HFF-Myc (cell line): ENCODE measurements at regions not wholly inside any gene's neighbourhood (a gene's known extent, or its start where the extent isn't known, plus 50 kb on each side); places are given as distances from the start of the nearest gene placed in this dataset.

Experiments
- DNase-seq: peaks from one replicate; pipeline ENCODE4 v3.0.0-alpha.2; 2011; ENCODE audit warnings: low read depth; ENCODE audit errors: extremely low read depth
- H3K4me3 ChIP-seq: replicated peaks from 2 replicates; pipeline ENCODE4 v1.5.1; 2011; ENCODE audit warnings: low read depth, mild to moderate bottlenecking, control low read depth, low read length
- CTCF ChIP-seq: IDR thresholded peaks from 2 replicates; pipeline ENCODE4 v1.5.1; 2012; ENCODE audit warnings: mild to moderate bottlenecking, low read depth, low read length, control low read depth; ENCODE audit errors: missing control alignments

GRCh38 chr5:158027806-158028775, 169.1 kb upstream of the CLINT1 start:
- no peak for TF ChIP-seq CTCF
- H3K4me3 ChIP-seq = no peak overlapping the region
- DNase-seq = no peak

GRCh38 chr5:158026304-158027031, 167.5 kb upstream of the CLINT1 start:
- no peak overlapping the region for H3K4me3 ChIP-seq
- TF ChIP-seq CTCF = no peak
- peak; percentile 5 for DNase-seq

GRCh38 chr5:158023266-158023665, 164.3 kb upstream of the CLINT1 start:
- DNase-seq = no peak
- H3K4me3 ChIP-seq = no peak overlapping the region
- no peak for TF ChIP-seq CTCF

GRCh38 chr5:158022837-158023236, 163.9 kb upstream of the CLINT1 start:
- no peak for DNase-seq
- H3K4me3 ChIP-seq = no peak overlapping the region
- TF ChIP-seq CTCF = no peak

- no peak for DNase-seq
- no peak for TF ChIP-seq CTCF
Observed at GRCh38 chr5:158022393-158022792, 163.4 kb upstream of the CLINT1 start.

GRCh38 chr5:158020555-158021418, 161.8 kb upstream of the CLINT1 start:
- DNase-seq = no peak
- no peak for TF ChIP-seq CTCF
- H3K4me3 ChIP-seq = no peak overlapping the region

More at GRCh38 chr5:158022393-158022792, 163.4 kb upstream of the CLINT1 start:
- no peak overlapping the region for H3K4me3 ChIP-seq
